ENCODE measurements at regions not wholly inside any gene's neighbourhood (a gene's known extent, or its start where the extent isn't known, plus 50 kb on each side); places are given as distances from the start of the nearest gene placed in this dataset.

- TF ChIP-seq CTCF (conservative IDR thresholded peaks at IDR 0.05): no peak
- H3K27ac ChIP-seq: no peak overlapping the region
Observed at GRCh38 chr18:40738321-40738880, 1216.6 kb upstream of the PIK3C3 start.

- no peak overlapping the region for H3K27ac ChIP-seq
- TF ChIP-seq CTCF (conservative IDR thresholded peaks at IDR 0.05): no peak
Observed at GRCh38 chr18:40708726-40709125, 1246.3 kb upstream of the PIK3C3 start.

GRCh38 chr18:40707797-40708196, 1247.2 kb upstream of the PIK3C3 start:
- no peak for TF ChIP-seq CTCF (conservative IDR thresholded peaks at IDR 0.05)
- no peak overlapping the region for H3K27ac ChIP-seq

- no peak overlapping the region for H3K27ac ChIP-seq
- no peak for TF ChIP-seq CTCF (conservative IDR thresholded peaks at IDR 0.05)
Observed at GRCh38 chr18:40698129-40698528, 1256.9 kb upstream of the PIK3C3 start.

- H3K27ac ChIP-seq: no peak overlapping the region
- no peak for TF ChIP-seq CTCF (conservative IDR thresholded peaks at IDR 0.05)
Observed at GRCh38 chr18:40695526-40695925, 1259.5 kb upstream of the PIK3C3 start.

GRCh38 chr18:40692871-40693270, 1262.2 kb upstream of the PIK3C3 start:
- TF ChIP-seq CTCF (conservative IDR thresholded peaks at IDR 0.05): no peak
- H3K27ac ChIP-seq: no peak overlapping the region

GRCh38 chr18:40690062-40690461, 1265.0 kb upstream of the PIK3C3 start:
- no peak for TF ChIP-seq CTCF (conservative IDR thresholded peaks at IDR 0.05)
- H3K27ac ChIP-seq: no peak overlapping the region

All from VCaP (cell line).